Activated CD4-positive, alpha-beta T cell treated with anti-CD3 and anti-CD28 coated beads, Interleukin-2, amount 50 U/mL, for 1 hour (primary cell): ENCODE measurements at regions not wholly inside any gene's neighbourhood (a gene's known extent, or its start where the extent isn't known, plus 50 kb on each side); places are given as distances from the start of the nearest gene placed in this dataset.
"Not testable (repeated sequence)": the region's sequence is repeated elsewhere in the genome, so short reads cannot be mapped to it uniquely, and the experiment has no call there.

Source experiments
- DNase-seq: peaks from one replicate; pipeline ENCODE4 v3.0.0-alpha.2; 2020

- no peak for DNase-seq
These were observed 1199.9 kb downstream of the GATA3 start for GRCh38 chr10:9254353-9254752.

- DNase-seq, result no peak
These were observed 1206.2 kb downstream of the GATA3 start for GRCh38 chr10:9260690-9261089.

DNA sequence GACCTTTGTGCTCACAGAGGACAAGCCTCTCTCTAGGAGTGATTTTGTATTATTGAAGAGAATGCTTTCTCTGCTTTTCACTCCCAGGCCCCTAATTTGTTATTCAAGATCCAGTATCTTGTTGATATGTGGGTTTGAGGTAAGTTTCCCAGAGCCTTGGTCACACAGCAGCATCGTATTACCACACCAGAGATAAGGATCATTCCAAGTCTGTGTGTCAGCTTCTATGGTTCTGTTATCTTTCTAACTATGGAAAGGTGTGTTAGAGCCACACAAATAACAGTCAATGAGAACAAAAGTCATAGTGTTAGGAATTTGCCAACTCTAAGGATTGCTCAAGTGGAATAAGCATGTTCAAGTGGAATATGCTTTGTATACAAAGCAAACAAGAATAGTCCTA lies 1208.3 kb downstream of the GATA3 start:
- no peak for DNase-seq

DNA sequence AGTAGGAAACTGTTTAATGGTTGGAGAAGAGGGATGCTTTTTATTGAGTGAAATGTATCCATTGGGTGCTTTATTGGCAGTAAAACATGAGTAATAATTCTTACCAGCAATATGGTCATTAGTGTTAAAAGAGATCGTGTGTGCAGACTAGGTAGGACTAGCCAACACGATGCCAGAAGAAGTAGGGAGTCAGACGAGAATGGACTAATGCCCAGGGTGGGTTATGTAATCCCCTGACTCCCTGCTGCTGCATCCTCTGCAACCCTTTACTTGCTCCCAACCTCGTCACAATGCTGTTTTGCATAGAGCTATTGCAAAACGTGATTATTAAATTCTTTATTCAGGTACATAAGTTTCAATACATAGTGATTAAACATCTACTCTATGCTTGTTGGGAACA lies 1213.7 kb downstream of the GATA3 start:
- no peak for DNase-seq

GRCh38 chr10:9273126-9273833 lies 1218.8 kb downstream of the GATA3 start:
- DNase-seq, result not testable (repeated sequence)

GRCh38 chr10:9274206-9274755 lies 1219.8 kb downstream of the GATA3 start:
- no peak for DNase-seq

- DNase-seq, result no peak
These were observed 1221.4 kb downstream of the GATA3 start for GRCh38 chr10:9275861-9276260.

GRCh38 chr10:9285690-9286089 lies 1231.2 kb downstream of the GATA3 start:
- DNase-seq, result no peak

DNA sequence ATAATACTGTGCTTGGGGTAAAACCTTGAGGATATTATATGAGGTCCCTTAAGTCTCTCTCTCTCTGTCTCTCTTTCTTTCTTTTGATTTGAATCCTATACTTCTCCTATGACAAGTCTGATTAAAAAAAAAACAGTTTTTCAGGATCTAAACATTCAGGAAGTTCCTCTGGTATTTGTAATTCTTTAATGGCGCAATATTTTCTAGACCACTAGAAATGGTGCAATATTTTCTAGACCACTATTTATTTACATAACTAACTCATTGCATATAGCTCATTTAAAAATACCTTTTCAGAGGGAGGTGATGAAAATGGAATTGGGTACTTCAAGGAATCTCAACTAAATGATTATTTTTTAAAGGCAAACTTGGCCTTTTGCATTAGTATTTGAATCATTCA lies 1235.3 kb downstream of the GATA3 start:
- DNase-seq, result no peak

GRCh38 chr10:9291081-9291480 lies 1236.6 kb downstream of the GATA3 start:
- no peak for DNase-seq

DNA sequence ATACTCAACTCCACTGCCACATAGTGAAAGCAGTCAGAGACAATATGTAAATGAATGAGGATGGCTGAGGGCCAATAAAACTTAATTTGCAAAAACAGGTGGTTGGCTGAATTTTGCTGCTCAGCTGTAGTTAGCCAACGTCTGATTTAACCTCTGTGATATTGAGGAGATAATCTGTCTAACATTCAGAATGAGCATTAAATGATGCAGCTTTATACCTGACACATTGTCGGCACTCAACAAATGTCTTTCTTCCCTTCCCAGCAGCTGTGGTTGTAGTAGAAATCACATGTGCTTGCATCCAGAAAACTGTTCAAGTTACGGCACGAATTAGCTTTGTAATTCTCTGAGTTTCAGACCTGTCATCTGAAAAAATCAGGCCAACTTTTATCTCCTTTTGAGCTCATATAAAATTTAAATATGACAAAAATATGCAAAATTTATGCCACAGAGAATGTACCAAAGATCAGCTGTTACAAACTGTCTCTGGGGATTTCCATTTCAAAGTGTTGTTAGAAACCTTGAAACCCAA lies 1239.7 kb downstream of the GATA3 start:
- no peak for DNase-seq

GRCh38 chr10:9294865-9295264 lies 1240.4 kb downstream of the GATA3 start:
- no peak for DNase-seq

GRCh38 chr10:9296190-9296589 lies 1241.7 kb downstream of the GATA3 start:
- no peak for DNase-seq

GRCh38 chr10:9297580-9297979 lies 1243.1 kb downstream of the GATA3 start:
- no peak for DNase-seq

GRCh38 chr10:9299966-9300365 lies 1245.5 kb downstream of the GATA3 start:
- no peak for DNase-seq

DNA sequence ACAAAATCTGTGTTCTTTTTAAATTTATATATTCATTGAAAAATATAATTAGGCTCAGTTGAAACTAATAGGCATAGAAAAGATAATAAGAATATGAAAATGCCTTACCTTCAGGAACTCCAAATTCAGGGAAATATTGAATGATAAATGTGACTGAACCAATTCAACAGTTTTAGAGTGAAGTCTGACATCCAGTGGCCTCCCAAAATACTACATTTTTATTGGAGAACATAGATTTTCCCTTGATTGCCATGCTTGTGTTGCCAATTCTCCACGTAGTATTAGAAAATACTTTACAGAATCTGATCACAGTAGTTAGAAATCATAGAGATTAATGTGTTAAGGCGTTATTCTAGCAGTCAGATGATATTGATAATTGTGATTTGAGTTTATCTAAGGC lies 1246.7 kb downstream of the GATA3 start:
- DNase-seq, result no peak

- DNase-seq, result no peak
These were observed 1247.1 kb downstream of the GATA3 start for GRCh38 chr10:9301554-9301953.

- no peak for DNase-seq
These were observed 1247.8 kb downstream of the GATA3 start for GRCh38 chr10:9302140-9302746.

GRCh38 chr10:9305018-9305655 lies 1250.6 kb downstream of the GATA3 start:
- no peak for DNase-seq

- no peak for DNase-seq
These were observed 1257.4 kb downstream of the GATA3 start for GRCh38 chr10:9311702-9312499.

DNA sequence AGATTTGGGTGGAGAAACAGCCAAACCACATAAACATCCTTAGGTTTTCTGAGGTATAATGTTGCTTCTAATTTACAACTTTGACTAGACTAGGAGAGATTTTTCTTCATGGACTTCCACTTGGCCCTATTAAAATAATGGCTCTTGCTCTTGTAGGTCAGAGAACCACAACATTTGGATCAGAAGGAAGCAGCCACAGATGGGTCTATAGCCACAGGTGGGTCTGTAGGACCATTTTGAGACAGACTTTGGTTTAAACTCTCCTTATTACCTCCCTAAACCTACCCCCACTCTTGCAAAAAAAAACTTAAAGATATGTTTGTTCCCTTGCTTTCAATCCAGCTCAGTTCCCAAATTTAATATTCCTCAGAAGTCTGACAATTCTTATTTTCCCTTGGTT lies 1260.8 kb downstream of the GATA3 start:
- DNase-seq, result no peak

DNA sequence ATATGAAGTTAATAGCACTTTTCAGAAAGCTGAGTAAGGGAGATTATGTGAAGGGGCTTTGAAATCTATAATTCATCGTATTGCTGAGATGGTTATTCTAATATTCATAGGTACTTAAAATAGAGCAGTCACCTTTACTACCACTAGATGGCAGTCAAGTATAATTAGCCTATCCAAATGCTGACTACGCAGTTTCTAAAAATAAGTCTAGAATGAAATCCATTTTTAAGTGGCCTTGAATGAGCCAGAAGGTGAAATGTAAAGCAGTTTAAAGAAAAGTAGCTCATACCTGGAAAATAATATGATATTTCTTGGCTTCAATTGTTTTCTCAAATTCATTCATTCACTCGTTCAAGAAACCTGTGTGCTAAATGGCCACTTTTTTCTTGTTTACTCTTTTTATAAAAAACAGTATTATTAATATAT lies 1277.1 kb downstream of the GATA3 start:
- DNase-seq, result no peak

DNA sequence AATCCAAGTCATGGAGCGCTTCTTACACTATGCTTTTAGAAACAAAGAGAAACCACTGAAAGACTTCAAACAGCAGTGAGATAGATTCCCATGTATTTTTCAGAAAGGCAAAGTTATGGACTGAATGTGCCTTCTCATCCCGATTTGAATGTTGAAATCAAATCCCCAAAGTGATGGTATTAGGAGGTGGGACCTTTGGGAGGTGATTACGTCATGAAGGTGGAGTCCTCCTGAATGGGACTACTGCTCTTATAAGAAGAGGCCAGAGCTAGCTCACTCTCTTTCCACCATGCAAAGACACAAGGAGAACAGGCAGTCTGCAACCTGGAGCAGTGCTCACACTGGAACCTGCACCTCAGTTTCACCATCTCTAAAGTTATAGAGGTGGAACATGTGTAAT lies 1279.8 kb downstream of the GATA3 start:
- no peak for DNase-seq
